Activated T-cell treated with anti-CD3 and anti-CD28 coated beads, Interleukin-2, amount 50 U/mL, for 24 hours (primary cell): ENCODE measurements at regions not wholly inside any gene's neighbourhood (a gene's known extent, or its start where the extent isn't known, plus 50 kb on each side); places are given as distances from the start of the nearest gene placed in this dataset.

Experiments
- DNase-seq: peaks from one replicate; pipeline ENCODE4 v3.0.0-alpha.2; 2020
- H3K27ac Mint-ChIP-seq: 2 replicates; pipeline ENCODE4 v1.8.0; 2020; ENCODE audit warnings: mild to moderate bottlenecking, mixed read lengths
- H3K27me3 Mint-ChIP-seq: 2 replicates; pipeline ENCODE4 v1.8.0; 2020; ENCODE audit warnings: mixed read lengths
- H3K36me3 Mint-ChIP-seq: 2 replicates; pipeline ENCODE4 v1.8.0; 2020; ENCODE audit warnings: low read depth, mixed read lengths
- H3K4me1 Mint-ChIP-seq: 2 replicates; pipeline ENCODE4 v1.8.0; 2020; ENCODE audit warnings: low read depth, mixed read lengths
- H3K4me3 Mint-ChIP-seq: 2 replicates; pipeline ENCODE4 v1.8.0; 2020; ENCODE audit warnings: mild to moderate bottlenecking, moderate library complexity, mixed read lengths
- H3K9me3 Mint-ChIP-seq: 2 replicates; pipeline ENCODE4 v1.8.0; 2020; ENCODE audit warnings: mixed read lengths

GRCh38 chr3:134302674-134303073 lies 52.0 kb upstream of the RYK start:
- peaks cover 60% of the 10 kb centered on the region for H3K27me3 Mint-ChIP-seq
- DNase-seq: no peak
- no peak overlapping the region for H3K27ac Mint-ChIP-seq
- no peak overlapping the region for H3K4me3 Mint-ChIP-seq
- no peaks in the 10 kb centered on the region for H3K36me3 Mint-ChIP-seq
- no peaks in the 10 kb centered on the region for H3K9me3 Mint-ChIP-seq
- H3K4me1 Mint-ChIP-seq: peaks cover 3% of the 10 kb centered on the region

DNA sequence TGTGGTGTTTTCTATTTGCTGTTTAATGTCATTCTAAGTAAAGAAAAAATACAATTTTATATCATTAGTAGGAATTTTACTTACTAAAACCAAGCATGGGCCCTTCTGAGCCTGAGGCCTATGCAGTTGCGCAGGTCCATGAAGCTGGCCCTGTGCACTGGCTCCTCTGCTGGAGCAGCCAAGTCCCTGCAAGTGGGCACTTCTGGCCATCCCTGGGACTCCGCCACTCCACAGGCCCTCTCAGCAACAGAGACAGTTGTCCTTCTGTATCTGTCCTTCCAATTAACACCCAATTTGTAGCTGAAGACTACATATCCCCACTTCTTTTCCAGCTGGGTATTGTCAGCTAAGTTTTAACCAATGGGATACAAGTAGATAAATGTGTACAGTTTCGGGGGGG lies 49.9 kb upstream of the RYK start:
- Mint-ChIP-seq H3K4me3 (no peak overlapping the region), H3K36me3 (no peaks in the 10 kb centered on the region), H3K27me3 (peaks cover 51% of the 10 kb centered on the region), H3K27ac (no peak overlapping the region), H3K4me1 (peaks cover 3% of the 10 kb centered on the region), H3K9me3 (peaks cover 5% of the 10 kb centered on the region)
- no peak for DNase-seq
